Hepatocyte (in vitro differentiated cells): ENCODE measurements at regions not wholly inside any gene's neighbourhood (a gene's known extent, or its start where the extent isn't known, plus 50 kb on each side); places are given as distances from the start of the nearest gene placed in this dataset.

ENCODE experiments used
- DNase-seq: peaks from one replicate; pipeline ENCODE4 v3.0.0-alpha.2; 2016; ENCODE audit warnings: low spot score
- H2AFZ ChIP-seq: fragments of 200-600 bp; sonication (generic); 2 replicates; pipeline ENCODE4 v1.6.0; 2016; ENCODE audit warnings: antibody characterized with exemption, mild to moderate bottlenecking
- H3K27ac ChIP-seq: fragments of 200-600 bp; sonication (generic); 2 replicates; pipeline ENCODE4 v1.5.1; 2016; ENCODE audit warnings: mild to moderate bottlenecking
- H3K27me3 ChIP-seq: fragments of 200-600 bp; sonication (generic); 2 replicates; pipeline ENCODE4 v1.6.1; 2016
- H3K36me3 ChIP-seq: fragments of 200-600 bp; sonication (generic); replicated peaks from 2 replicates; pipeline ENCODE4 v1.5.1; 2016; ENCODE audit warnings: low read depth; ENCODE audit not compliant: insufficient read depth
- H3K4me1 ChIP-seq: fragments of 200-600 bp; sonication (generic); 2 replicates; pipeline ENCODE4 v1.5.1; 2016; ENCODE audit warnings: mild to moderate bottlenecking, moderate library complexity; ENCODE audit not compliant: insufficient read depth
- H3K4me2 ChIP-seq: fragments of 200-600 bp; sonication (generic); 2 replicates; pipeline ENCODE4 v1.6.0; 2016
- H3K4me3 ChIP-seq: fragments of 200-600 bp; sonication (generic); 2 replicates; pipeline ENCODE4 v1.5.1; 2016; ENCODE audit warnings: mild to moderate bottlenecking
- H3K79me2 ChIP-seq: fragments of 200-600 bp; sonication (generic); 2 replicates; pipeline ENCODE4 v1.6.0; 2017; ENCODE audit warnings: mild to moderate bottlenecking
- H3K9me2 ChIP-seq: fragments of 200-600 bp; sonication (generic); replicated peaks from 2 replicates; pipeline ENCODE4 v1.6.0; 2017; ENCODE audit warnings: mild to moderate bottlenecking; ENCODE audit not compliant: insufficient read depth
- H3K9me3 ChIP-seq: fragments of 200-600 bp; sonication (generic); 2 replicates; pipeline ENCODE4 v1.5.1; 2016; ENCODE audit warnings: low read depth, mild to moderate bottlenecking
- H4K20me1 ChIP-seq: fragments of 200-600 bp; sonication (generic); 2 replicates; pipeline ENCODE4 v1.6.0; 2016; ENCODE audit warnings: mild to moderate bottlenecking; ENCODE audit not compliant: insufficient read depth, poor library complexity, severe bottlenecking
- CTCF ChIP-seq: fragments of 200-600 bp; sonication (generic); IDR thresholded peaks from 2 replicates; pipeline ENCODE4 v1.5.1; 2016; ENCODE audit warnings: antibody characterized with exemption, mild to moderate bottlenecking; ENCODE audit not compliant: poor library complexity
- EZH2 ChIP-seq: fragments of 200-600 bp; sonication (generic); IDR thresholded peaks from 2 replicates; pipeline ENCODE4 v1.6.1; 2016; ENCODE audit warnings: antibody characterized with exemption, mild to moderate bottlenecking, borderline replicate concordance
- EZH2phosphoT487 ChIP-seq: fragments of 200-600 bp; sonication (generic); IDR thresholded peaks from one replicate; pipeline ENCODE4 v1.6.1; 2018; ENCODE audit warnings: antibody characterized with exemption, mild to moderate bottlenecking, low read depth, moderate library complexity; ENCODE audit not compliant: unreplicated experiment, severe bottlenecking
- WGBS: methylation state at CpG from one replicate; pipeline ENCODE4 v1.1.6; 2016; ENCODE audit warnings: low lambda C conversion rate; ENCODE audit errors: missing lambda C conversion rate; 5-methylcytosine and 5-hydroxymethylcytosine counted together

GRCh38 chr20:29741894-29742698 lies 1515.4 kb upstream of the DEFB115 start:
- Histone ChIP-seq H3K4me2 (no peak overlapping the region), H3K4me1 (no peaks in the 10 kb centered on the region), H3K27me3 (no peaks in the 10 kb centered on the region), H3K4me3 (no peak overlapping the region), H3K79me2 (no peaks in the 10 kb centered on the region), H3K9me2 (no peaks in the 10 kb centered on the region), H3K27ac (no peak overlapping the region), H3K36me3 (no peaks in the 10 kb centered on the region), H4K20me1 (no peaks in the 10 kb centered on the region), H2AFZ (no peak overlapping the region), H3K9me3 (no peaks in the 10 kb centered on the region)
- TF ChIP-seq EZH2 (no peak), CTCF (no peak), EZH2phosphoT487 (no peak)
- 92% methylated on average over 43 of the region's 88 CpGs for WGBS
- no peak for DNase-seq

GRCh38 chr20:29742699-29743100 lies 1514.8 kb upstream of the DEFB115 start:
- DNase-seq: no peak
- TF ChIP-seq CTCF (no peak), EZH2phosphoT487 (no peak), EZH2 (no peak)
- WGBS: 96% methylated on average over 33 of the region's 41 CpGs
- no peak overlapping the region for H3K27ac ChIP-seq
- H3K36me3 ChIP-seq: no peaks in the 10 kb centered on the region
- H3K4me2 ChIP-seq: no peak overlapping the region
- H3K4me1 ChIP-seq: no peaks in the 10 kb centered on the region
- H4K20me1 ChIP-seq: no peaks in the 10 kb centered on the region
- H3K4me3 ChIP-seq: no peak overlapping the region
- no peaks in the 10 kb centered on the region for H3K9me3 ChIP-seq
- no peaks in the 10 kb centered on the region for H3K27me3 ChIP-seq
- no peaks in the 10 kb centered on the region for H3K9me2 ChIP-seq
- H3K79me2 ChIP-seq: no peaks in the 10 kb centered on the region
- no peak overlapping the region for H2AFZ ChIP-seq

GRCh38 chr20:29743101-29743931 lies 1514.1 kb upstream of the DEFB115 start:
- Histone ChIP-seq H3K36me3 (no peaks in the 10 kb centered on the region), H3K27ac (no peak overlapping the region), H4K20me1 (no peaks in the 10 kb centered on the region), H3K4me3 (no peak overlapping the region), H2AFZ (no peak overlapping the region), H3K79me2 (no peaks in the 10 kb centered on the region), H3K9me2 (no peaks in the 10 kb centered on the region), H3K4me2 (no peak overlapping the region), H3K4me1 (no peaks in the 10 kb centered on the region), H3K27me3 (no peaks in the 10 kb centered on the region), H3K9me3 (no peaks in the 10 kb centered on the region)
- DNase-seq: no peak
- TF ChIP-seq CTCF: no peak
- no peak for TF ChIP-seq EZH2
- TF ChIP-seq EZH2phosphoT487: no peak
- WGBS: 91% methylated on average over 70 of the region's 80 CpGs
